ENCODE measurements at regions not wholly inside any gene's neighbourhood (a gene's known extent, or its start where the extent isn't known, plus 50 kb on each side); places are given as distances from the start of the nearest gene placed in this dataset.

DNA sequence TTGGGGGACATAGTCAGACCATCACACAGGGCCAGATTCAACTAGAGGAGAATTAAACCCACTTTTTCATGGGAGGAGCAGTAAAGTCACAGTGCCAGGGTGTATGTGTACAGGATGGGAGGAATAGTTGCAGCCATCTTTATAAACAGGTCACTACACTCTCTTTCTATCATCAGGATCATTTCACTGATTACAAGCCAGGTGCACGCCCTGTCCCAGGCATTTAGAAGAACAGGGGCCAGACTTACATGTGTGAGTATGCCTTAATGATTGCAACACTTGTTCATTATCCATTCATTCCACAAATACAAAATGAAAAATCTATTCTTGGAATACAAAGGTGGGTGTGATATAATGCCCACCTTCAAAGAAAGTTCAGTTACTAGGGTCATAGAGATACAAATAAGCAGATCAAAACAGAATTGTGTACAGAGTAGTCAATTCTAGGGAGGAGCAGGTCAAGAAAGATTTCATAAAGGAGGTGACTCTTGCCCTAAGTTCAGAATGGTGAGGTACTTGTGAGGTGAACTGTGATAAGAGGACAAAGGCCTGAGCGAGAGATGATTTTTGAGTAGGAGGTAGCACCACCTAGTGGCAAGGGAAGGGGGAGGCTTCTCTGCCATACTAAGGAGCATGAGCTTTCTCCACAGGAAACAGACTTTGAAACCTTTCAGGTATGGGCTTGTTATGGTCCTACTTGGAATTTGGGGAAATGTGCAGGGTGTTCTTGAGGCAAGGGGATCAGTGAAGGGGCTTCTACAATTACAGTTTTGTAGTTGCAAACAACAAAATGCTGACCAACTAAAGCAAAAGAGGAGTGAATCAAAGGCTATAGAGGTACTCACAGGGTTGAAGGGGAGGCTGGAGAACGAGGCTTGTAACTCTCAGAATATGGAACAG is 156.3 kb downstream of the SUCLG1 start:
- TF ChIP-seq EZH2 (IDR thresholded peaks at IDR 0.05; ENCODE audit: insufficient read depth, poor library complexity, severe bottlenecking) (no peak), EZH2phosphoT487 (IDR thresholded peaks at IDR 0.05; ENCODE audit: insufficient read depth, low read depth) (no peak)

Data from GM23248 (cell line).